Motor neuron (in vitro differentiated cells): ENCODE measurements at regions not wholly inside any gene's neighbourhood (a gene's known extent, or its start where the extent isn't known, plus 50 kb on each side); places are given as distances from the start of the nearest gene placed in this dataset.

ENCODE experiments used
- ATAC-seq, 8 experiments: fragments of 200-7000 bp; cut with Tn5 transposase; replicated peaks in 6 of 8; 2 replicates each; pipeline ENCODE4 v1.8.0; 2021; ENCODE audit warnings: mild to moderate bottlenecking in 8 of 8, moderate library complexity in 8 of 8
- H3K27ac ChIP-seq, 2 donors: fragments of 250-450 bp; sonication (Bioruptor Pico); 2 replicates each; pipeline ENCODE4 v1.9.0; 2021; ENCODE audit warnings: antibody characterized with exemption in 2 of 2, mild to moderate bottlenecking in 2 of 2, moderate library complexity in 1 of 2
- H3K4me1 ChIP-seq, 2 donors: fragments of 250-450 bp; sonication (Bioruptor Pico); replicated peaks in 1 of 2; 2 replicates each; pipeline ENCODE4 v1.6.1; 2021; ENCODE audit warnings: antibody characterized with exemption in 2 of 2, mild to moderate bottlenecking in 2 of 2, moderate library complexity in 1 of 2
- H3K4me3 ChIP-seq, 5 donors: fragments of 250-450 bp; sonication (Bioruptor Pico); 2 replicates each; pipeline ENCODE4 v1.9.0; 2021; ENCODE audit warnings: antibody characterized with exemption in 5 of 5, mild to moderate bottlenecking in 5 of 5, moderate library complexity in 4 of 5
- WGBS, 10 experiments: fragments of 450-650 bp; shearing (Covaris generic); methylation state at CpG; one replicate each; pipeline ENCODE4 v1.0.0; 2022; 5-methylcytosine and 5-hydroxymethylcytosine counted together
- in situ Hi-C, 9 experiments: fragments of 400-800 bp; cut with MboI; loops; one replicate each; pipeline ENCODE4 v1.15.0; 2021; ENCODE audit warnings: low sequenced_read_pairs in 9 of 9, low pct_unique_long_range_greater_than_20kb in 2 of 9; ENCODE audit not compliant: unreplicated experiment in 9 of 9

DNA sequence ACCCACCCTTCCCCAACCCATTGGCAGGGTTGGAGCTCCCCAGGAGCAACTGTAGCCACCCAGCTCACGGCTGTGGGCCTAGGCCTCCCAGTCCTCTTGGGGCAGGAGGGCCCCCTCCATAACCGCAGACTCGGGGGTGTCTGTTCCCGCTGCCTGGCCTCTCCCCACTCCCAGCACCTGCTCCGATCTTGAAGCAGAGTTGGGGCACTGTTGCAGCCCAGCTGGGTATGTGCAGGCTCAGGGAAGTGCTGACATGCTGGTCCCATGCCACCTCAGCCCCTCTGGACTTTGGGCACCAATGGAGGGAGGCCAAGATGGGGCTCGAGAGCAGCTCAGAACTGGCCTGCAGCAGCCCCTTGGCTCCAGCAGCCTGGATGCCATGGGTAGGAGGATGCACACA lies 54.8 kb upstream of the KRTAP11-1 start:
- Histone ChIP-seq H3K4me3 (no peak overlapping the region), H3K27ac (no peak overlapping the region), H3K4me1 (no peaks in the 10 kb centered on the region)
- 52 to 80% methylated on average over 1 to 4 of the region's 6 CpGs; no CpG with 5 or more reads in 8 of the 10 experiments for WGBS, 10 experiments
- ATAC-seq: no peak
- in situ Hi-C loops: no loop called here

DNA sequence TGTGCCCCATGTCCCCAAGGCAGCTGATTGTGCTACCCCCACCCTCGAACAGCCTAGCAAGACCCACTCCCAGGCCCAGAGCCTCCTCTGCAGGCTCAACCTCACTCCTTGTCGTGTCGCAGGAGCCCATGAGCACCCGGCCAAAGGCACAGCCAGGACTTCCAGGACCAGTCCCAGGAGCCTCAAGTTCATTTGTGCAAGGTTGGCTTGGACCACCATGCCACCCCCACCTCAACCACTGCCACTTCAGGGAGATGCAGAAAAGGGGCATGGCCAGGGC lies 54.4 kb upstream of the KRTAP11-1 start:
- 20% methylated on average over 1 of the region's 4 CpGs; no CpG with 5 or more reads in 9 of the 10 experiments for WGBS, 10 experiments
- H3K27ac ChIP-seq: no peak overlapping the region
- H3K4me1 ChIP-seq: no peaks in the 10 kb centered on the region
- ATAC-seq: no peak
- in situ Hi-C loops: no loop called here
- H3K4me3 ChIP-seq: no peak overlapping the region

DNA sequence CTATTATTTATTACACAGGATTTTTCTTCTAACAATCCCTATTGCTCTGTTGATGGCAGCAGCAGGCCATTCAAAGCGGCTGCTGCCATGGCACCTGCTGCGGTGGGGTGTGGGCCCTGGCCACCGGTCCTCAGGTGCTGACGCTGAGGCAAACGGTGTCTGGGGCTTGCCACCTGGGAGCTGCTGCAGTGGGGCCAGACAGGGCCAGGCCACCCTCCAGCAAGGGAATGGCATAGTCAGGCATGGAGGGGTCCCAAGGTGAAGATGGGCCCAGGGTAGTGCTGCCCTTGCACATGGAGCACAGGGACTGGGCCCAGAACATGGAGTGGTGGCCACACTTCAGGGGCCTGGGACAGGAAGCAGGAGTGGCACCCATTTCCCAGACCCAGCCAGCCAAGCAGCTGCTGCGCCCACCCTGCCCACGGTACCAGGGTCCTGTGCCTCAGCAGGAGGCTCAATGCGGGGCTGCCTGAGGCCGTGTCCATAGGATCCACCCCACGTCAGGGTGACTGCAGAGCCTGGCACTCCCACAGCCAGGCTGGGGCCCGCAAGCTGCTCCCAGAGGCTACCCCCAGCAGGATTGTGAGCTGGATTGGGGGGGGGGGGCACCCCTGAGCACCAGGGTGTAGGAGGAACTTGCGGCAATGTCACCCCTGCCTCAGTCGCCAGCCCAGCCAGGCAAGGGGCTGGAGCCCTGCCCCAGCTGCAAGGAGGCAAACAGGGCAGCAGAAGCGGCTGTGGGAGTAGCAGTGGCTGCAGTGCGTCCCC lies 53.9 kb upstream of the KRTAP11-1 start:
- ATAC-seq: no peak
- no peak overlapping the region for H3K4me3 ChIP-seq
- 60 to 100% (median 80%) methylated on average over 2 to 5 of the region's 15 CpGs; no CpG with 5 or more reads in 5 of the 10 experiments for WGBS, 10 experiments
- H3K4me1 ChIP-seq: no peaks in the 10 kb centered on the region
- in situ Hi-C loops: no loop called here
- no peak overlapping the region for H3K27ac ChIP-seq

DNA sequence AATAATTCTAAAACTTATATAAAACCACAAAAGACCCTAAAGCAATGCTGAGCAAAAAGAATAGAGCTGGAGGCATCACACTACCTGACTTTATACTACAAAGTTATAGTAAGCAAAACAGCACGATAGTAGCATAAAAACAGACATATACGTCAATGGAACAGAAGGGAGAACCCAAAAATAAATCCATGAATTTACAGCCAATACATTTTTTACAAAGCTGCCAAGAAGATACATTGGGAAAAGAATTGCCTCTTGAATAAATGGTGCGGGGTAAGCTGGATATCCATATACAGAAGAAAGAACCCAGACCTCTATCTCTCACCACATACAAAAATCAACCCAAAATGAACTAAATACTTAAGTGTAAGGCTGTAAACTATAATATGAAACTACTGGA lies 51.3 kb upstream of the KRTAP11-1 start:
- no peak overlapping the region for H3K27ac ChIP-seq
- in situ Hi-C loops: no loop called here
- WGBS, 10 experiments: 0 to 100% (median 60%) methylated on average over 1 to 3 of the region's 3 CpGs; no CpG with 5 or more reads in 1 of the 10 experiments

More for the DNA sequence above, 51.3 kb upstream of the KRTAP11-1 start:
- H3K4me3 ChIP-seq: no peak overlapping the region
- H3K4me1 ChIP-seq: no peaks in the 10 kb centered on the region
- no peak for ATAC-seq
